PC-3 (cell line): ENCODE measurements at regions not wholly inside any gene's neighbourhood (a gene's known extent, or its start where the extent isn't known, plus 50 kb on each side); places are given as distances from the start of the nearest gene placed in this dataset.

Experiments
- ATAC-seq: fragments of 200-7000 bp; cut with Tn5 transposase; 2 replicates; pipeline ENCODE4 v1.9.1; 2020; ENCODE audit warnings: mild to moderate bottlenecking, moderate library complexity
- BruUV-seq: library from RNA; stranded (reverse); fragments of 400-500 nt; replicated peaks from 2 replicates; lab custom pipeline; 2021; lab: Mats Ljungman, UMichigan
- CTCF ChIA-PET: fragments of 300-600 bp; sonication (Branson Sonifier 250); formaldehyde crosslinking; loops from one replicate; lab custom pipeline; 2022; ENCODE audit warnings: antibody characterized with exemption; lab: Charles Lee
- POLR2A ChIA-PET: fragments of 300-600 bp; sonication (Branson Sonifier 250); formaldehyde crosslinking; loops from one replicate; lab custom pipeline; 2022; ENCODE audit warnings: antibody characterized with exemption; ENCODE audit not compliant: unreplicated experiment; lab: Charles Lee
- DNase-seq: peaks from one replicate; pipeline ENCODE4 v3.0.0-alpha.2; 2015
- H2AFZ ChIP-seq: fragments of 300-600 bp; sonication (generic); 2 replicates; pipeline ENCODE4 v1.6.0; 2016; ENCODE audit warnings: antibody characterized with exemption, low read length
- H3F3A ChIP-seq: fragments of 300-600 bp; sonication (generic); one replicate; pipeline ENCODE4 v1.6.0; 2017; ENCODE audit warnings: antibody characterized with exemption, low read length, control low read depth, mild to moderate bottlenecking; ENCODE audit not compliant: unreplicated experiment
- H3K27ac ChIP-seq: fragments of 300-600 bp; sonication (generic); 2 replicates; pipeline ENCODE4 v1.5.1; 2016; ENCODE audit warnings: mild to moderate bottlenecking, low read length
- H3K27me3 ChIP-seq: fragments of 300-600 bp; sonication (generic); 2 replicates; pipeline ENCODE4 v1.6.1; 2016; ENCODE audit warnings: low read length, mixed read lengths
- H3K36me3 ChIP-seq: fragments of 300-600 bp; sonication (generic); 2 replicates; pipeline ENCODE4 v1.6.1; 2016; ENCODE audit warnings: low read depth, mixed run types, low read length, mixed read lengths
- H3K4me1 ChIP-seq: fragments of 300-600 bp; sonication (generic); 2 replicates; pipeline ENCODE4 v1.5.1; 2016; ENCODE audit warnings: low read length; ENCODE audit not compliant: insufficient read depth
- H3K4me2 ChIP-seq: fragments of 300-600 bp; sonication (generic); 2 replicates; pipeline ENCODE4 v1.6.0; 2016; ENCODE audit warnings: low read length
- H3K4me3 ChIP-seq: fragments of 300-600 bp; sonication (generic); 2 replicates; pipeline ENCODE4 v1.5.1; 2016; ENCODE audit warnings: mild to moderate bottlenecking, low read length, mixed read lengths
- H3K79me2 ChIP-seq: fragments of 300-600 bp; sonication (generic); 2 replicates; pipeline ENCODE4 v1.6.1; 2017; ENCODE audit warnings: low read length, mixed read lengths
- H3K9ac ChIP-seq: fragments of 300-600 bp; sonication (generic); 2 replicates; pipeline ENCODE4 v1.6.0; 2016; ENCODE audit warnings: mild to moderate bottlenecking, low read length
- H3K9me2 ChIP-seq: fragments of 300-600 bp; sonication (generic); replicated peaks from 2 replicates; pipeline ENCODE4 v1.6.1; 2016; ENCODE audit warnings: mixed run types, low read length, mixed read lengths
- H3K9me3 ChIP-seq: fragments of 300-600 bp; sonication (generic); 2 replicates; pipeline ENCODE4 v1.6.1; 2016; ENCODE audit warnings: low read length, mixed read lengths
- H4K20me1 ChIP-seq: fragments of 300-600 bp; sonication (generic); 2 replicates; pipeline ENCODE4 v1.6.1; 2016; ENCODE audit warnings: low read length, mixed read lengths
- EZH2 ChIP-seq: fragments of 300-600 bp; sonication (generic); IDR thresholded peaks from one replicate; pipeline ENCODE4 v1.6.1; 2017; ENCODE audit warnings: antibody characterized with exemption, mild to moderate bottlenecking, low read length; ENCODE audit not compliant: unreplicated experiment
- EZH2phosphoT487 ChIP-seq: fragments of 300-600 bp; sonication (generic); IDR thresholded peaks from 2 replicates; pipeline ENCODE4 v1.6.1; 2018; ENCODE audit warnings: mild to moderate bottlenecking, antibody characterized with exemption, low read length, borderline replicate concordance
- intact Hi-C: fragments of 100-400 bp; cut with micrococcal nuclease; formaldehyde crosslinking; loops from 2 replicates; pipeline ENCODE4 v1.9.0; 2023
- TF ChIP-seq, protein P1 (sequence below): fragments of 300-600 bp; sonication (generic); conservative IDR thresholded peaks from 2 replicates; pipeline ENCODE4 v1.5.1; 2017; ENCODE audit warnings: antibody characterized with exemption, low read depth, mild to moderate bottlenecking, low read length

DNA sequence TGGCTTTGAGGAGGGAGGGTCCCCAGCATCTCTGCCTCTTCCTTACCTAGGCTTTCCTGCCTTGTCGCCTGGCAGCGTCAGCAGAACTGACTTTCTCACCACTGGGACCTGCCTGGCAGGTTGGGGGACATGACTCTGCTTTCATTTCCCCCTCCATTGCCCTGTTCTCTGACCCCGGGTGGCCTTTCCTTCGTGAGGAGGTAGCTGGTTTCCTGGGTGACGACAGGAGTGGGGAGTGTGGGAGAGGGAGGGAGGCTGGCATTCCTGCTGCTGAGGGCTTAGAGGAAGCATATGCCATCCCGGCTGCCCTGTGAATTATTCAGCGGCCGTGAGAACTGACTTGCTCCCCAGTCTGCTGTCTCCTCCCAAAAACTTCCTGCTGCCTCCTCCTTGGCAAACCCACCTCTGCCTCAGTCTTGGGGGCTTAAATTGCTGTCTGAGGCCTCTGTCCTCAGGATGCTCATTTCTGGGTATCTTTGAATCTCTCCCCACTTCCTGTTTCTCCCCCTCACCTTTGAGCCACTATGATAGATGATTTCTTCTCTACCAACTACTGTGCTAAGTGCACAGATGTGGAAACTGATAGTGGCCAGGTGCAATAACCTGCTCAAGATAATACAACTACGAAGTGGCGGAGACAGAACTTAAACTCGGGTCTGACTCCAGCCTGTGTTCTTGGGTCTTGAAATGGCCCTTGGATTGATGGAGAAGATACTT is 182.0 kb upstream of the CSF3R start:
- POLR2A ChIA-PET: no interaction called here
- intact Hi-C loops: no loop called here
- Histone ChIP-seq H3K36me3 (no peaks in the 10 kb centered on the region), H3K4me3 (no peak overlapping the region), H3K27ac (no peak overlapping the region), H2AFZ (no peak overlapping the region), H3K27me3 (peaks cover 83% of the 10 kb centered on the region), H3K4me2 (no peak overlapping the region), H3K79me2 (no peaks in the 10 kb centered on the region), H3K4me1 (no peaks in the 10 kb centered on the region), H3K9me2 (no peaks in the 10 kb centered on the region), H3K9ac (no peak overlapping the region), H4K20me1 (no peaks in the 10 kb centered on the region), H3K9me3 (no peaks in the 10 kb centered on the region), H3F3A (no peaks in the 10 kb centered on the region)
- CTCF ChIA-PET: no interaction called here
- ATAC-seq (no peak), DNase-seq (no peak)
- TF ChIP-seq, protein P1, sequence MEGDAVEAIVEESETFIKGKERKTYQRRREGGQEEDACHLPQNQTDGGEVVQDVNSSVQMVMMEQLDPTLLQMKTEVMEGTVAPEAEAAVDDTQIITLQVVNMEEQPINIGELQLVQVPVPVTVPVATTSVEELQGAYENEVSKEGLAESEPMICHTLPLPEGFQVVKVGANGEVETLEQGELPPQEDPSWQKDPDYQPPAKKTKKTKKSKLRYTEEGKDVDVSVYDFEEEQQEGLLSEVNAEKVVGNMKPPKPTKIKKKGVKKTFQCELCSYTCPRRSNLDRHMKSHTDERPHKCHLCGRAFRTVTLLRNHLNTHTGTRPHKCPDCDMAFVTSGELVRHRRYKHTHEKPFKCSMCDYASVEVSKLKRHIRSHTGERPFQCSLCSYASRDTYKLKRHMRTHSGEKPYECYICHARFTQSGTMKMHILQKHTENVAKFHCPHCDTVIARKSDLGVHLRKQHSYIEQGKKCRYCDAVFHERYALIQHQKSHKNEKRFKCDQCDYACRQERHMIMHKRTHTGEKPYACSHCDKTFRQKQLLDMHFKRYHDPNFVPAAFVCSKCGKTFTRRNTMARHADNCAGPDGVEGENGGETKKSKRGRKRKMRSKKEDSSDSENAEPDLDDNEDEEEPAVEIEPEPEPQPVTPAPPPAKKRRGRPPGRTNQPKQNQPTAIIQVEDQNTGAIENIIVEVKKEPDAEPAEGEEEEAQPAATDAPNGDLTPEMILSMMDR: no peak
- TF ChIP-seq EZH2: no peak
- no TSS peak for BruUV-seq

DNA sequence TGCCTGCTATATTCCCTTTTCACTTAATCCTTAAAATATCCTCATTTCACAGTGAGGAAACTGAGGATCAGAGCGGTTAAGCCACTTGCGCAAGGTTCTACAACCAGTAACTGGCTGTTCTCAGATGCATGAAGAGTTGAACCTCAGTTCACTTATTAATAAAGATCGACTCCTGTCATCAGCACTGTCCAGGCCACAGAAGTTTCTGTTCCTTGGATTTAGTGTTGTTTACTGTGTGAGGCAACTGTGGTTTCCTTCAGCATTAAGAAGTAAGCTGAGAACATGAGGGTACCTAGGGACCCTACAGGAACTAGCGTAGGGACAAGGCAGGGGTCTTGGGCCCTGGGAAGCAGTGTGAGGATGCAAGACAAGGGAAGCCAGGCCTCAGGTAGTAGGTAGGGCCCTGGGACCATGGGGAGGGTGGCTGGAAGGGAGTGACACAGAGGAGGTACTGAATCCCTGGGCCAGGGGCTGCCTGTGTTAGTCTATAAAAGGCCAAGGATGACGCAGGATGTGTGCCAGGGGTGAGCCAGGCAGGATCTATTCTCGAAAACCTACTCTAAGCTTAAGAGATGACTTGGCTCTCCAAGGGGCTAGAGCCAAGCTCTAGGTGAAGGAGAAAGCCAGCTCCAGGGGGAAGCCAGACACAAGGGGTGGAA is 181.2 kb upstream of the CSF3R start:
- H3K27ac ChIP-seq: no peak overlapping the region
- no peaks in the 10 kb centered on the region for H3K9me2 ChIP-seq
- no peak for TF ChIP-seq EZH2phosphoT487
- TF ChIP-seq EZH2: no peak
- TF ChIP-seq, protein P1: no peak
- CTCF ChIA-PET: no interaction called here
- no peaks in the 10 kb centered on the region for H3K4me1 ChIP-seq
- no peak overlapping the region for H3K4me3 ChIP-seq
- no peaks in the 10 kb centered on the region for H3K9me3 ChIP-seq
- H3K4me2 ChIP-seq: no peak overlapping the region
- no peaks in the 10 kb centered on the region for H4K20me1 ChIP-seq
- no peak overlapping the region for H3K9ac ChIP-seq
- peaks cover 83% of the 10 kb centered on the region for H3K27me3 ChIP-seq
- POLR2A ChIA-PET: no interaction called here
- H3K36me3 ChIP-seq: no peaks in the 10 kb centered on the region
- H3K79me2 ChIP-seq: no peaks in the 10 kb centered on the region
- no peak for ATAC-seq
- intact Hi-C loops: no loop called here
- BruUV-seq: no TSS peak
- no peak for DNase-seq
- no peaks in the 10 kb centered on the region for H3F3A ChIP-seq
- H2AFZ ChIP-seq: no peak overlapping the region

DNA sequence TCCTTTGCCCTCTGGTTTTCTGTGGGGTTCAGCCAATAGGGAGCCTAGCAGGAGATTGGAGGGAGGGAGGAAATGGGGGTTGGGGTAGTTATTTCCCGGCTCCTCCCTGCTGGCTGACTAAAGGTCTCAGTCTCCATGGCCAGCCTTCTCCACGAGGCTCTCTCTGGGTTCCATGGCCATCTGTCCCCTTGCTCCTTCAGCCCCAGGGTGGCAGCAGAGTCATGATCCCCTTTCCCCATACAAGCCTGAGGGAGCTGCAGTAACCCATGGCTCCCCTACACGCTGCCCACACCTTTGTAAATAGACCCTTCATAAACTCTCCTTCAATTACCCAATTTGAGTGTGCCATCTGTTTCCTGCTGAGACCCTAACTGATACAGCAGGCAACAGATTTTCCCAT is 176.1 kb upstream of the CSF3R start:
- Histone ChIP-seq H3K27me3 (peaks cover 74% of the 10 kb centered on the region), H3F3A (no peaks in the 10 kb centered on the region), H3K4me1 (no peaks in the 10 kb centered on the region), H3K9me2 (no peaks in the 10 kb centered on the region), H3K9me3 (no peaks in the 10 kb centered on the region), H3K36me3 (no peaks in the 10 kb centered on the region), H3K27ac (no peak overlapping the region), H3K4me2 (no peak overlapping the region), H3K9ac (no peak overlapping the region), H3K4me3 (no peak overlapping the region), H3K79me2 (no peaks in the 10 kb centered on the region), H2AFZ (no peak overlapping the region), H4K20me1 (no peaks in the 10 kb centered on the region)
- ATAC-seq (no peak), DNase-seq (no peak)
- intact Hi-C loops: no loop called here
- ChIA-PET CTCF (no interaction called here), POLR2A (no interaction called here)
- TF ChIP-seq EZH2phosphoT487 (no peak), EZH2 (no peak)
- TF ChIP-seq, protein P1: no peak
- BruUV-seq: no TSS peak
